Neural progenitor cell (in vitro differentiated cells): ENCODE measurements at regions not wholly inside any gene's neighbourhood (a gene's known extent, or its start where the extent isn't known, plus 50 kb on each side); places are given as distances from the start of the nearest gene placed in this dataset.

Experiments used
- DNase-seq: peaks from one replicate; pipeline ENCODE4 v3.0.0-alpha.2; 2016; ENCODE audit warnings: low spot score
- H2AFZ ChIP-seq: fragments of 200-600 bp; sonication (generic); replicated peaks from 2 replicates; pipeline ENCODE4 v1.6.1; 2016; ENCODE audit warnings: antibody characterized with exemption
- H3F3A ChIP-seq: fragments of 200-600 bp; sonication (generic); 2 replicates; pipeline ENCODE4 v1.6.1; 2016; ENCODE audit warnings: antibody characterized with exemption, low read depth
- H3K27ac ChIP-seq: fragments of 200-600 bp; sonication (generic); 2 replicates; pipeline ENCODE4 v1.5.1; 2016; ENCODE audit warnings: mild to moderate bottlenecking
- H3K27me3 ChIP-seq: fragments of 200-600 bp; sonication (generic); 2 replicates; pipeline ENCODE4 v1.6.1; 2016; ENCODE audit warnings: mild to moderate bottlenecking, moderate library complexity
- H3K36me3 ChIP-seq: fragments of 200-600 bp; sonication (generic); 2 replicates; pipeline ENCODE4 v1.5.1; 2016
- H3K4me1 ChIP-seq: fragments of 200-600 bp; sonication (generic); 2 replicates; pipeline ENCODE4 v1.6.1; 2016; ENCODE audit warnings: mixed run types
- H3K4me2 ChIP-seq: fragments of 200-600 bp; sonication (generic); 2 replicates; pipeline ENCODE4 v1.6.1; 2016
- H3K4me3 ChIP-seq: fragments of 200-600 bp; sonication (generic); 2 replicates; pipeline ENCODE4 v1.5.1; 2016
- H3K79me2 ChIP-seq: fragments of 200-600 bp; sonication (generic); 2 replicates; pipeline ENCODE4 v1.6.1; 2016; ENCODE audit warnings: low read depth
- H3K9ac ChIP-seq: fragments of 200-600 bp; sonication (generic); 2 replicates; pipeline ENCODE4 v1.6.1; 2016
- H3K9me3 ChIP-seq: fragments of 200-600 bp; sonication (generic); 2 replicates; pipeline ENCODE4 v1.5.1; 2016; ENCODE audit warnings: low read depth
- H4K20me1 ChIP-seq: fragments of 200-600 bp; sonication (generic); 2 replicates; pipeline ENCODE4 v1.6.1; 2016; ENCODE audit warnings: low read depth
- H3K27ac Mint-ChIP-seq: 3 replicates; pipeline ENCODE4 v1.8.0; 2021; ENCODE audit warnings: mixed read lengths
- H3K27me3 Mint-ChIP-seq: 2 replicates; pipeline ENCODE4 v1.8.0; 2022; ENCODE audit warnings: low read depth, mild to moderate bottlenecking, inconsistent platforms, moderate library complexity, mixed read lengths; ENCODE audit not compliant: insufficient read depth
- H3K36me3 Mint-ChIP-seq: 3 replicates; pipeline ENCODE4 v1.8.0; 2021; ENCODE audit warnings: mixed read lengths
- H3K4me1 Mint-ChIP-seq: 3 replicates; pipeline ENCODE4 v1.8.0; 2021; ENCODE audit warnings: mixed read lengths
- H3K4me3 Mint-ChIP-seq: 3 replicates; pipeline ENCODE4 v1.8.0; 2021; ENCODE audit warnings: mild to moderate bottlenecking, moderate library complexity, mixed read lengths
- H3K9me3 Mint-ChIP-seq: 3 replicates; pipeline ENCODE4 v1.8.0; 2020; ENCODE audit warnings: mixed read lengths
- EZH2 ChIP-seq: fragments of 200-600 bp; sonication (generic); IDR thresholded peaks from 2 replicates; pipeline ENCODE4 v1.6.1; 2017; ENCODE audit warnings: antibody characterized with exemption, mild to moderate bottlenecking, moderate library complexity
- EZH2phosphoT487 ChIP-seq: fragments of 200-600 bp; sonication (generic); IDR thresholded peaks from 2 replicates; pipeline ENCODE4 v1.6.1; 2017; ENCODE audit warnings: antibody characterized with exemption
- TF ChIP-seq, protein P1 (sequence below): fragments of 200-600 bp; sonication (generic); IDR thresholded peaks from 2 replicates; pipeline ENCODE4 v1.5.1; 2017; ENCODE audit warnings: antibody characterized with exemption, mild to moderate bottlenecking

DNA sequence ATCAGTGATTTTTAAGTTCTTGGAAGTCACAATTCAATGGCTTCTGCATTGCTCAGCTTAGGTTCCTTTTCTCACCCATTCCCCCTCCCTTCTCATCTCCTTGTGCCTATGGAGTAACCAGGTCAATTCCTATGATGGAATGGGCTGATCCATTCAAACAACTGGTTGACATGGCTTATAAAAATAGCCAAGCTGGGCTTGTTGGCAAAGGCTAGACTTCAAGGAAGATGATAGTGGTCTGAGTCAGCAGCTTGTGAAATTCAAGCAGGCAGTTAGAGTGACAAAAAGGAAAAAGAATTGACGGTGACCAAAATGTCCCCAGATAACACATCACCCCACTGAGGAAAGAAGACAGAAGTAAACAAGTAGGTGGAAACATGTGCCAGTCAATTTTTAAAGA lies 119.9 kb upstream of the PCED1B start:
- Histone ChIP-seq H3K79me2 (no peaks in the 10 kb centered on the region), H3F3A (peaks cover 7% of the 10 kb centered on the region), H4K20me1 (no peaks in the 10 kb centered on the region), H3K9ac (no peak overlapping the region), H3K36me3 (no peaks in the 10 kb centered on the region), H3K4me3 (no peak overlapping the region), H3K9me3 (no peaks in the 10 kb centered on the region), H3K4me2 (no peak overlapping the region), H3K4me1 (peaks cover 11% of the 10 kb centered on the region), H2AFZ (no peak overlapping the region), H3K27ac (no peak overlapping the region), H3K27me3 (no peaks in the 10 kb centered on the region)
- no peak for DNase-seq
- H3K9me3 Mint-ChIP-seq: no peaks in the 10 kb centered on the region
- peaks cover 4% of the 10 kb centered on the region for H3K27me3 Mint-ChIP-seq
- H3K27ac Mint-ChIP-seq: no peak overlapping the region
- H3K4me1 Mint-ChIP-seq: peaks cover 18% of the 10 kb centered on the region
- TF ChIP-seq, protein P1, sequence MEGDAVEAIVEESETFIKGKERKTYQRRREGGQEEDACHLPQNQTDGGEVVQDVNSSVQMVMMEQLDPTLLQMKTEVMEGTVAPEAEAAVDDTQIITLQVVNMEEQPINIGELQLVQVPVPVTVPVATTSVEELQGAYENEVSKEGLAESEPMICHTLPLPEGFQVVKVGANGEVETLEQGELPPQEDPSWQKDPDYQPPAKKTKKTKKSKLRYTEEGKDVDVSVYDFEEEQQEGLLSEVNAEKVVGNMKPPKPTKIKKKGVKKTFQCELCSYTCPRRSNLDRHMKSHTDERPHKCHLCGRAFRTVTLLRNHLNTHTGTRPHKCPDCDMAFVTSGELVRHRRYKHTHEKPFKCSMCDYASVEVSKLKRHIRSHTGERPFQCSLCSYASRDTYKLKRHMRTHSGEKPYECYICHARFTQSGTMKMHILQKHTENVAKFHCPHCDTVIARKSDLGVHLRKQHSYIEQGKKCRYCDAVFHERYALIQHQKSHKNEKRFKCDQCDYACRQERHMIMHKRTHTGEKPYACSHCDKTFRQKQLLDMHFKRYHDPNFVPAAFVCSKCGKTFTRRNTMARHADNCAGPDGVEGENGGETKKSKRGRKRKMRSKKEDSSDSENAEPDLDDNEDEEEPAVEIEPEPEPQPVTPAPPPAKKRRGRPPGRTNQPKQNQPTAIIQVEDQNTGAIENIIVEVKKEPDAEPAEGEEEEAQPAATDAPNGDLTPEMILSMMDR: no peak
- no peak for TF ChIP-seq EZH2
- TF ChIP-seq EZH2phosphoT487: no peak
- no peaks in the 10 kb centered on the region for H3K36me3 Mint-ChIP-seq
- no peak overlapping the region for H3K4me3 Mint-ChIP-seq

DNA sequence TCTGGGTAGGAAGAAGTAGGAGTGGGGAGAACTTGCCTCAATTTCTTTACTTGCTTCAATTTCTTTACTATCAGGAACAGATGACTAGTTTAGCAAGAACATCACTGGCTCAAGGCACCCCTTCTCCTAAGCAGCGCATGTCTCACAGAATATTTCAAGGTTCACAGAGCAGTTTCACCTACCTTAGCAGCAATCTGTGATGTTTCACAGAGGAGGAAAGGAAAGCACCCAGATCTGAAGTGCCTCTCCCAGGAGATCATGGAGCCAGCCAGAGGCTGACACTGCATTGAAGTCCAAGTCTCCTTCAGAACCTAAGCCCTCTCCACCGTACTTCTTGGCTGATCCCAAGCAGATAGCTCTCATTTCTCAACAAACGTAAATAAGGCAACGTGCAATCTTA lies 118.7 kb upstream of the PCED1B start:
- Mint-ChIP-seq H3K4me1 (peaks cover 24% of the 10 kb centered on the region), H3K9me3 (no peaks in the 10 kb centered on the region), H3K27ac (no peak overlapping the region), H3K27me3 (peaks cover 2% of the 10 kb centered on the region), H3K36me3 (no peaks in the 10 kb centered on the region), H3K4me3 (no peak overlapping the region)
- peaks cover 18% of the 10 kb centered on the region for H3F3A ChIP-seq
- no peaks in the 10 kb centered on the region for H4K20me1 ChIP-seq
- H3K4me3 ChIP-seq: no peak overlapping the region
- no peaks in the 10 kb centered on the region for H3K79me2 ChIP-seq
- H3K9me3 ChIP-seq: no peaks in the 10 kb centered on the region
- peaks cover 20% of the 10 kb centered on the region for H3K4me1 ChIP-seq
- no peak overlapping the region for H3K27ac ChIP-seq
- H3K36me3 ChIP-seq: no peaks in the 10 kb centered on the region
- H3K27me3 ChIP-seq: no peaks in the 10 kb centered on the region
- no peak overlapping the region for H3K9ac ChIP-seq
- H3K4me2 ChIP-seq: no peak overlapping the region
- DNase-seq: no peak
- no peak overlapping the region for H2AFZ ChIP-seq
- TF ChIP-seq EZH2 (no peak), EZH2phosphoT487 (no peak)
- TF ChIP-seq, protein P1: no peak

DNA sequence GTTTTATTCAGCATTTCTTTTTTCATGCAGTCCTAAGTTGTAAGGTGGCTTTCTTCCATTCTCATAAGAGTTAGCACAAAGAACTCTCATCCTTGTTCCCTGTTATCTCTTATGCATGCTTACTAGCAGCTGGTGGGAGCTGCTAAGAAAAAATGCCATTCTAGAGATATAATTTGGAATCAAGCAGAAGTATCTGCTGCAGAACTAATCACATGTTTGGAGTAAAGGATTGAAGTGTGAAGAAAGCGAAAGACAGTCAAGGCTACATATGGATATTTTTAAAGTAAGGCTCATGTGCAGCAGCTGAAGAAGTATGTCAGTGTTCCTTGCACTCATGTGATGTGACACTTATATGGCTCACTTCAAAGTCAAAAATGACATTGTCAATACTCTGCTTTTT lies 116.2 kb upstream of the PCED1B start:
- no peak overlapping the region for H3K27ac ChIP-seq
- Mint-ChIP-seq H3K9me3 (no peaks in the 10 kb centered on the region), H3K36me3 (no peaks in the 10 kb centered on the region), H3K4me1 (peaks cover 21% of the 10 kb centered on the region), H3K27me3 (peaks cover 2% of the 10 kb centered on the region), H3K4me3 (no peak overlapping the region), H3K27ac (no peak overlapping the region)
- H3K36me3 ChIP-seq: no peaks in the 10 kb centered on the region
- H3K4me1 ChIP-seq: peaks cover 28% of the 10 kb centered on the region
- H3K9ac ChIP-seq: no peak overlapping the region
- H3K4me3 ChIP-seq: no peak overlapping the region
- no peak overlapping the region for H2AFZ ChIP-seq
- peaks cover 22% of the 10 kb centered on the region for H3F3A ChIP-seq
- no peaks in the 10 kb centered on the region for H3K9me3 ChIP-seq
- TF ChIP-seq EZH2 (no peak), EZH2phosphoT487 (no peak)
- TF ChIP-seq, protein P1: no peak
- DNase-seq: no peak
- no peaks in the 10 kb centered on the region for H3K27me3 ChIP-seq
- H3K79me2 ChIP-seq: no peaks in the 10 kb centered on the region
- no peaks in the 10 kb centered on the region for H4K20me1 ChIP-seq
- H3K4me2 ChIP-seq: no peak overlapping the region
